ENCODE measurements at regions not wholly inside any gene's neighbourhood (a gene's known extent, or its start where the extent isn't known, plus 50 kb on each side); places are given as distances from the start of the nearest gene placed in this dataset.

DNA sequence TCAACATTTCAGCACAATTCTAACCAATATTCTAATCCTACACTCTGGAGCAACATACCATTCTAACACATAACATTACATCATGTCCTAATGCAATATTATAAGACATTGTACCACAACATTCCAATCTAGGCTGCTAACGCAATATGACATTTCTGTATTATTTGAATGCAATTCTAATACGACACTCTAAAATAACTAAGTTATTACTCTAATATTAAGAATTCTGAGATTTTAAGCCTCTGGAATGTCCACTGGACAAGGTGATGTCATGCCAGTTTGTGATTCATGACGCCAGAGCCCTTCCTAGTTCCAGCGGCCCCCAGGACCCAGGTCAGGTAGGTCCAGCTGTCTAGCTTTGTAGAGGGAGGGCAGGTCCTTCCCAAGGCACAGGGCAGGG, 69.7 kb upstream of the SIRPA start:
- H3K27ac ChIP-seq, result no peak overlapping the region
- TF ChIP-seq, protein P1, sequence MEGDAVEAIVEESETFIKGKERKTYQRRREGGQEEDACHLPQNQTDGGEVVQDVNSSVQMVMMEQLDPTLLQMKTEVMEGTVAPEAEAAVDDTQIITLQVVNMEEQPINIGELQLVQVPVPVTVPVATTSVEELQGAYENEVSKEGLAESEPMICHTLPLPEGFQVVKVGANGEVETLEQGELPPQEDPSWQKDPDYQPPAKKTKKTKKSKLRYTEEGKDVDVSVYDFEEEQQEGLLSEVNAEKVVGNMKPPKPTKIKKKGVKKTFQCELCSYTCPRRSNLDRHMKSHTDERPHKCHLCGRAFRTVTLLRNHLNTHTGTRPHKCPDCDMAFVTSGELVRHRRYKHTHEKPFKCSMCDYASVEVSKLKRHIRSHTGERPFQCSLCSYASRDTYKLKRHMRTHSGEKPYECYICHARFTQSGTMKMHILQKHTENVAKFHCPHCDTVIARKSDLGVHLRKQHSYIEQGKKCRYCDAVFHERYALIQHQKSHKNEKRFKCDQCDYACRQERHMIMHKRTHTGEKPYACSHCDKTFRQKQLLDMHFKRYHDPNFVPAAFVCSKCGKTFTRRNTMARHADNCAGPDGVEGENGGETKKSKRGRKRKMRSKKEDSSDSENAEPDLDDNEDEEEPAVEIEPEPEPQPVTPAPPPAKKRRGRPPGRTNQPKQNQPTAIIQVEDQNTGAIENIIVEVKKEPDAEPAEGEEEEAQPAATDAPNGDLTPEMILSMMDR (IDR thresholded peaks at IDR 0.05), result no peak
- no peak for TF ChIP-seq ZFX (IDR thresholded peaks at IDR 0.05; ENCODE audit: borderline replicate concordance)

DNA sequence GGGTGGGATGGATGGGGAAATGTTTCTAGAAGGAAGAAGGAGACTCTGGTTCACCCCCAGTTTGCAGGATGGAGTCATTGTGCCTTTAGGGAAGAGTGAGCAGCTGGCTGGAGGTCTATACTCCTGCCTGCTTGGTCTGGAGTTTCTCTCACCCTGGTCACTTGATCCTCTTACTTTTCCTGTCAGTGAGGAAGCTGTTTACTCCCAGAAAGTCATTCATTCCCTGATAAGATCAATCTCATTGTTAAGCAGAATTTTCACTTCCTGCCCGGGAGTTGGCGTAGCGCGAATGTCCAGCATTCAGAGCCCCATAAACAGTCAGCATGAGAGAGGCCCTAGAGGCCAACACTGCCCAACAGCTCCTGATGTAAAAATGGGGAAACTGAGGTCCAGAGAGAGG, 70.4 kb upstream of the SIRPA start:
- TF ChIP-seq, protein P1 (IDR thresholded peaks at IDR 0.05), result no peak
- TF ChIP-seq ZFX (IDR thresholded peaks at IDR 0.05; ENCODE audit: borderline replicate concordance), result no peak

DNA sequence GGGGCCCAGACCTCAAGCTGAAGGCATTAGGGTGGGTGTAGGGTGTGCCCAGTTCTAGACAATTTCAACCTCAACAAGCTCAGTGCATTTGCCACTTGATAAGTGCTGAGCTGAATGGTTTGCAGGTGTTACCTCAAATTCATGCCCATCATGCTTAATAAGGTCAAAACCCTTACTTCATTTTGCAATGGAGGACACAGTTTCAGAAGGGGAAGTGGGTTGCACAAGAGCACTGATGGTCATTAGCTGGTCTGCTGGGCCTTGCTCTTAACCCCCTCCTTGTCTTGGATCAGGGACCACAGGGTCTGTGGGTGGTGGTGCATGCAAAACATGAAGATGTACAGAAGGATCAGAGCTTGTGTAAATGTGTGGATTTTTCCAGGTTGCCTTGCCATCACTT, 71.0 kb upstream of the SIRPA start:
- no peak overlapping the region for H3K27ac ChIP-seq
- TF ChIP-seq, protein P1 (IDR thresholded peaks at IDR 0.05), result no peak
- no peak for TF ChIP-seq ZFX (IDR thresholded peaks at IDR 0.05; ENCODE audit: borderline replicate concordance)

More for the DNA sequence above, 70.4 kb upstream of the SIRPA start:
- H3K27ac ChIP-seq, result no peak overlapping the region

DNA sequence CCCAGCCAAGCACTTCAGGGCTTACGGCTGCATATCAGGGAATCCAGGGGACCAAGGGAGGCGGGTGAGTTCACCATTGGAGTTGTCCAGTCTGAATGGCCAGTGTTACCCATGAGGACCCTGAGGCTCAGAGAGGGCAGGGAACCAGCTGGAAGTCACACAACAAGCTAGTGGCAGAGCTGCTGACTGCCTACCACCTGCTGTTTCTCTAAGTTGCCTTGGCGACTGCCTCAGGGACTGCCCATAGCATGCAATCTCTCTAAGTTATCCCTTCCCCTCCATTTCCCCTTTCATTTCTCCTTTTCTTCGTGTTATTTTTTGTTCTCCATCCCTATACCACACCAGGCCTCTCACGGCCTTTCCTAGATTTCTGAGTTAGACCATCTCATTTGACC, 71.8 kb upstream of the SIRPA start:
- H3K27ac ChIP-seq, result no peak overlapping the region
- TF ChIP-seq, protein P1 (IDR thresholded peaks at IDR 0.05), result no peak
- no peak for TF ChIP-seq ZFX (IDR thresholded peaks at IDR 0.05; ENCODE audit: borderline replicate concordance)

DNA sequence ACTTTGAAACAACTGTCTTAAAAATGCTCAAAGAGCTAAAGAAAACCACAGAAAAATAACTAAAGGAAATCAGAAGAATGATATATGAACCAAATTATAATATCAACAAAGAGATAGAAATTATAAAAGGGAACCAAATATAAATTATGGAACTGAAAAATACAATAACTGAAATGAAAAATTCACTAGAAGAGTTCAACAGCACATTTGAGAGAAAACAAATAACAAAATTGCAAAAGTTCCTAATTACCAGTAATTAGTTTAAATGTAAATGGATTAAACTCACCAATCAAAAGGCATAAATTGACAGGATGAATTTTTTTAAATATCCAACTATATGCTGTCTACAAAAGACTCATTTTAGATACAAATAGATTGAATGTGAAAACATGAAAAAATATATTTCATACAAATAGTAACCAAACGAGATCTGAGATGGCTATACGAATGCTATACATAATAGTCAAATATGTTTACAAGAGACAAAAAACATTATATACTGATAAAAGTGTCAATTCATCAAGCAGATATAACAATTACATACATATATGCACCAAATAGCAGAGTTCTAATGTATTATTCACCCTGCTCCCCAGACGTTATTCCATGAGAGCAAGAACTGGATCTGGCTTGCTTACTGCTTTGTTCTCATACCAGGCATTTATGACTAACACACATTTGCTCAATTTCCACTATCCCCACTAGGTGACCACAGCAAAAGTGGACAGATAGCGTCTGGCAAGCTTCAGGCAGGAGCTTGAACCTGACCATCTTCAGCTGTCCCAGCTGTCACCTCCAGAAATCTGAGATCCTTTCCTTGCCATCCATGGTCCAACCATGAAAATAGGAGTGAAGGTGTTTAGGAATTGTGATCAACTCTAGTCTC, 72.4 kb upstream of the SIRPA start:
- TF ChIP-seq ZFX (IDR thresholded peaks at IDR 0.05; ENCODE audit: borderline replicate concordance), result no peak
- TF ChIP-seq, protein P1 (IDR thresholded peaks at IDR 0.05), result no peak
- no peak overlapping the region for H3K27ac ChIP-seq

DNA sequence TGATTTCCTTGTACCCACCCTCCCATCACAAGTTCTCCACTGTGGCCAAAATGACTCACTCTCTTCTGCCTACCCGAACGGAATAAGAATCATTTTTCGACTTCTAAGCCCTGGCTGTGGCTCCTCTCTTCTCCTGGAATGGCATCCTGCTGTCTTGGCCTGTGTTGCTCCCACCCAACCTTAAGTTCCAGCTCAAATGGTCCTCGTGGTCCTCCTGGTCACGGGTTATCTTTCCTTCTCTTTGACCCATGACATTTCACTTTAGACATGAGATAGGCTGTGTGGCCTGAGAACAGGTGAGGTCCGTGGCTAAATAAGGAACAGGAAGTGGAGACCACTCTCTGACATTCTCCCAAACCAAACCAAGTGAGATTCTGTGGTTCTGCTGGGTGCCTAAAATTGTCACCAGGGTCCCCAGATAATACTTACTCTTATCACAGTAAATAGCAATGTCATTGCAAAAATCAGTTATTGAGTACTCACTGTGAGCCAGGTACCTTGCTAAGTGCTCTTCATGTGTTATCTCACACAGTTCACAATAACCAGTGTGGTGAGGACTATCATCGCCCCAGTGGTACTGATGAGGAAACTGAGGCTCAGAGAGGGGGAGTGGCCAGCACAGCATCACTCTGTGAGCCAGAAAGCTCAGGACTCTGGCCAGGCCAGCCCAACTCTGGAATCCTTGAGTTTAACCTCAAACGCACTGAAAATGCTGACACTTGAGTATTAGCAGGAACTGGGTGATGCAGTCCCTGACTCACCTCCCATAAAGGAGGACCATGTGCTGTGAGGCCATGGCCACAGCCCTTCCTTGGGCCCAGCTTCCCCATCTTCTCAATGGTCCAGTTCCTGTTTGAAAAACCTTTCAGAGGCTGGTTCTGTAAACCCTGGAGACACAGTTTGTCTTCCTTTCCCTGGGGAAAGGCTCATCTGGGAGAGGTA, 74.8 kb upstream of the SIRPA start:
- TF ChIP-seq, protein P1 (IDR thresholded peaks at IDR 0.05), result no peak
- no peak for TF ChIP-seq ZFX (IDR thresholded peaks at IDR 0.05; ENCODE audit: borderline replicate concordance)
- H3K27ac ChIP-seq, result no peak overlapping the region
